Chondrocyte (in vitro differentiated cells): ENCODE measurements at regions not wholly inside any gene's neighbourhood (a gene's known extent, or its start where the extent isn't known, plus 50 kb on each side); places are given as distances from the start of the nearest gene placed in this dataset.

ENCODE experiments used
- DNase-seq: peaks from one replicate; pipeline ENCODE4 v3.0.0; 2021; ENCODE audit warnings: mixed read lengths, low spot score
- H3K27ac Mint-ChIP-seq: one replicate; pipeline ENCODE4 v1.8.0; 2021; ENCODE audit warnings: mild to moderate bottlenecking, moderate library complexity, mixed read lengths; ENCODE audit not compliant: unreplicated experiment
- H3K27me3 Mint-ChIP-seq: 2 replicates; pipeline ENCODE4 v1.8.0; 2021; ENCODE audit warnings: low read depth, mixed read lengths
- H3K36me3 Mint-ChIP-seq: 2 replicates; pipeline ENCODE4 v1.8.0; 2021; ENCODE audit warnings: low read depth, mixed read lengths
- H3K4me1 Mint-ChIP-seq: 2 replicates; pipeline ENCODE4 v1.8.0; 2021; ENCODE audit warnings: low read depth, mild to moderate bottlenecking, mixed read lengths
- H3K4me3 Mint-ChIP-seq: one replicate; pipeline ENCODE4 v1.8.0; 2021; ENCODE audit warnings: mild to moderate bottlenecking, moderate library complexity, mixed read lengths; ENCODE audit not compliant: unreplicated experiment
- H3K9me3 Mint-ChIP-seq: 2 replicates; pipeline ENCODE4 v1.8.0; 2021; ENCODE audit warnings: low read depth, mixed read lengths
- CTCF ChIP-seq: fragments of 200-600 bp; sonication (generic); IDR thresholded peaks from 2 replicates; pipeline ENCODE4 v1.5.0; 2021; ENCODE audit warnings: antibody characterized with exemption, mild to moderate bottlenecking, moderate library complexity

GRCh38 chr1:5341471-5341870 is 650.8 kb downstream of the NPHP4 start:
- Mint-ChIP-seq H3K9me3 (peaks cover 49% of the 10 kb centered on the region), H3K27ac (no peak overlapping the region), H3K27me3 (no peaks in the 10 kb centered on the region), H3K4me3 (no peak overlapping the region), H3K36me3 (no peaks in the 10 kb centered on the region), H3K4me1 (no peaks in the 10 kb centered on the region)
- TF ChIP-seq CTCF: no peak
- DNase-seq: no peak

- no peak for DNase-seq
- TF ChIP-seq CTCF: no peak
- Mint-ChIP-seq H3K27me3 (no peaks in the 10 kb centered on the region), H3K36me3 (no peaks in the 10 kb centered on the region), H3K9me3 (peaks cover 50% of the 10 kb centered on the region), H3K27ac (no peak overlapping the region), H3K4me1 (no peaks in the 10 kb centered on the region), H3K4me3 (no peak overlapping the region)
Measured at GRCh38 chr1:5340560-5341130, 651.6 kb downstream of the NPHP4 start.

DNA sequence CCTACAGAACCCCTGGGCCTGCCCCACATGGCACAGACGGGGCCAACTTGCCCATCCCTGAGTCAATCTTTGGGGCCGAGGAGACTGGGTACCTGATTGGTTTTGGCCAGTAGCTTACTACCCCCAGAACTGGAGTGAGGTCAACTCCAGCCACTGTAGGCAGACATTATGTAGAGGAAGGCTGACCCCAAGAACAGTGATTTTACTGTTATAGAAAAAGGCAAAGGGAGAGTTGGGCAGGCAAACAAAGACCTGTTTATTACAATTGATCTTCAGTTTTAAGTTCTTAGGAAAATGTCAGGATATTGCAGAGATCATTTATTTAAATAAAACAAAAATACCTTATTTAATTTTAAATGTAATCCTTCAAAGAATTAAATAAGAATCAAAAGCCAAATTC is 653.8 kb downstream of the NPHP4 start:
- no peak for TF ChIP-seq CTCF
- no peak overlapping the region for H3K4me3 Mint-ChIP-seq
- H3K4me1 Mint-ChIP-seq: no peaks in the 10 kb centered on the region
- DNase-seq: no peak
- peaks cover 55% of the 10 kb centered on the region for H3K9me3 Mint-ChIP-seq
- no peaks in the 10 kb centered on the region for H3K36me3 Mint-ChIP-seq
- no peak overlapping the region for H3K27ac Mint-ChIP-seq
- H3K27me3 Mint-ChIP-seq: no peaks in the 10 kb centered on the region

DNA sequence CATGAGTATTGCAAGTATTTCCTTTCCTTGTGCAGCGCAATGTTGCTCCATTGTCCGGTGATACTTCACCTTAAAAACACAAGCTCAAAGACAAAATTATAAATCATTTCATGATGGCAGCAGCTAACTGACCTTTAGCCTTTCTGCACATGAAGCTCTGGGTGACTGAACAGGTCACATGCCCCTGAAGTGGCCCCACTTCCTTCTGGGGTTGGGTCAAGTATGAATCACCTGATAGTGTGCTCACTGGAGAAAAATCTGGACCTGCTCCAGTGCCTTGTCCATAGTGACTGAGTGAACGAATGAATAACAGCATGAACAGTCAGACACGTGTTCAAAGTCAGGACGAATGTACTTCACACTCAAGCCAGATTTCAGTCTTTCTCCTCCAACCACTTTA is 658.9 kb downstream of the NPHP4 start:
- Mint-ChIP-seq H3K27me3 (no peaks in the 10 kb centered on the region), H3K27ac (no peak overlapping the region), H3K4me3 (no peak overlapping the region), H3K36me3 (no peaks in the 10 kb centered on the region), H3K4me1 (no peaks in the 10 kb centered on the region), H3K9me3 (peaks cover 64% of the 10 kb centered on the region)
- DNase-seq: no peak
- no peak for TF ChIP-seq CTCF

DNA sequence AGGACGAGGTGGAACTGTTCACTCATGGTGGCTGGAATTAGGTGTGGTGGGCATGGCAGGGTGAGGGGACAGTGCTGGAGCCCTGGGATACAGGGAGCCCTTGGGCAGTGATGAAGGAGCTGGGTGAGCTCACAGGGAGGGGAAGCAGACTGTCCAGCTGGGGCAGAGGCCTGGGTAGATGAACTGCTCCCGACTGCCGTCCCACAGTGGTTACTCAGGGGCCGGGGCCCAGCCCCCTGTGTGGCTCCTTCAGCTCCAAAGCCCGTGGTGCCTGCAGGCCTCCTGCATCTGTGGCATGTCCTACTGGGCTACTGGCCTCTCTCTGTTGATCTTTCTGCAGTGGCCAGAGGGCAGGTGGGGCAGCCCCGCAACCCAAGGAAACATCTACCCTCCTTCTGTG is 661.1 kb downstream of the NPHP4 start:
- H3K27ac Mint-ChIP-seq: no peak overlapping the region
- H3K36me3 Mint-ChIP-seq: no peaks in the 10 kb centered on the region
- TF ChIP-seq CTCF: no peak
- H3K4me1 Mint-ChIP-seq: no peaks in the 10 kb centered on the region
- H3K4me3 Mint-ChIP-seq: no peak overlapping the region
- H3K27me3 Mint-ChIP-seq: no peaks in the 10 kb centered on the region
- peaks cover 63% of the 10 kb centered on the region for H3K9me3 Mint-ChIP-seq
- DNase-seq: no peak
